Endothelial cell of umbilical vein (primary cell): ENCODE measurements at regions not wholly inside any gene's neighbourhood (a gene's known extent, or its start where the extent isn't known, plus 50 kb on each side); places are given as distances from the start of the nearest gene placed in this dataset.

Experiments
- BruUV-seq: library from RNA; stranded (reverse); fragments of 400-500 nt; replicated peaks from 2 replicates; lab custom pipeline; 2021; lab: Mats Ljungman, UMichigan
- CTCF ChIA-PET: fragments of 300-600, 350-600 bp; sonication (Branson Sonifier 250); formaldehyde crosslinking; loops from one replicate; lab custom pipeline; 2021; ENCODE audit warnings: antibody characterized with exemption, inconsistent platforms; lab: Charles Lee
- POLR2A ChIA-PET: fragments of 300-600, 350-600 bp; sonication (Branson Sonifier 250); formaldehyde crosslinking; loops from one replicate; lab custom pipeline; 2021; ENCODE audit warnings: antibody characterized with exemption, inconsistent platforms; lab: Charles Lee
- DNase-seq: peaks from one replicate; pipeline ENCODE4 v3.0.0-alpha.2; 2011; ENCODE audit warnings: low read depth, low spot score
- FAIRE-seq: peaks from 2 replicates; lab custom pipeline; 2011; peaks lifted over from hg19 to GRCh38; lab: Jason Lieb, UNC
- H2AFZ ChIP-seq: 2 replicates; pipeline ENCODE4 v1.6.0; 2012; ENCODE audit warnings: low read depth, low read length, control low read depth, inconsistent platforms
- H3K27ac ChIP-seq: 2 replicates; pipeline ENCODE4 v1.5.1; 2011; ENCODE audit warnings: low read depth, mild to moderate bottlenecking, control low read depth, low read length, moderate library complexity; ENCODE audit not compliant: insufficient read depth
- H3K27me3 ChIP-seq, 2 experiments: 2 replicates each; pipeline versions ENCODE4 v1.6.0 to v1.6.1; 2011; ENCODE audit warnings: low read length in 2 of 2, mixed read lengths in 1 of 2; ENCODE audit not compliant: control insufficient read depth in 2 of 2, insufficient read depth in 2 of 2
- H3K36me3 ChIP-seq, 2 experiments: 2 replicates in 1 of 2; 3 replicates in 1 of 2; pipeline ENCODE4 v1.5.1; 2011; ENCODE audit warnings: low read length in 2 of 2, mild to moderate bottlenecking in 1 of 2, moderate library complexity in 1 of 2; ENCODE audit not compliant: control insufficient read depth in 2 of 2, insufficient read depth in 2 of 2; ENCODE audit errors: extremely low read depth in 1 of 2
- H3K4me1 ChIP-seq: 3 replicates; pipeline ENCODE4 v1.5.1; 2011; ENCODE audit warnings: mild to moderate bottlenecking, low read length; ENCODE audit not compliant: control insufficient read depth, insufficient read depth; ENCODE audit errors: extremely low read depth
- H3K4me2 ChIP-seq: 2 replicates; pipeline ENCODE4 v1.6.1; 2011; ENCODE audit warnings: low read length, control low read depth, mixed read lengths; ENCODE audit not compliant: insufficient read depth
- H3K4me3 ChIP-seq, 3 experiments: fragments of 200-600 bp in 1 of 3; sonication (generic), shearing (Covaris generic) in 1 of 3; replicated peaks in 1 of 3; 2 replicates each; pipeline ENCODE4 v1.5.1; 2011 to 2016; ENCODE audit warnings: control low read depth in 3 of 3, low read length in 3 of 3, mild to moderate bottlenecking in 2 of 3, inconsistent platforms in 1 of 3, low read depth in 1 of 3, moderate library complexity in 1 of 3; ENCODE audit not compliant: insufficient read depth in 1 of 3
- H3K79me2 ChIP-seq: 2 replicates; pipeline ENCODE4 v1.6.0; 2012; ENCODE audit warnings: low read length, inconsistent platforms; ENCODE audit not compliant: control insufficient read depth, insufficient read depth
- H3K9ac ChIP-seq: replicated peaks from 2 replicates; pipeline ENCODE3; 2011; ENCODE audit warnings: low read length, control low read depth; ENCODE audit not compliant: insufficient read depth; ENCODE audit errors: extremely low read depth
- H3K9me1 ChIP-seq: replicated peaks from 3 replicates; pipeline ENCODE4 v1.6.0; 2011; ENCODE audit warnings: mild to moderate bottlenecking, low read length; ENCODE audit not compliant: control insufficient read depth, insufficient read depth; ENCODE audit errors: extremely low read depth
- H3K9me3 ChIP-seq: replicated peaks from 2 replicates; pipeline ENCODE4 v1.5.1; 2012; ENCODE audit warnings: low read length, inconsistent platforms; ENCODE audit not compliant: control insufficient read depth, insufficient read depth
- H4K20me1 ChIP-seq: replicated peaks from 2 replicates; pipeline ENCODE3; 2011; ENCODE audit warnings: mild to moderate bottlenecking, low read length; ENCODE audit not compliant: control insufficient read depth, insufficient read depth; ENCODE audit errors: extremely low read depth
- EZH2 ChIP-seq: IDR thresholded peaks from 2 replicates; pipeline ENCODE4 v1.6.1; 2012; ENCODE audit warnings: borderline replicate concordance, low read depth, mild to moderate bottlenecking, moderate library complexity, low read length, inconsistent platforms; ENCODE audit not compliant: severe bottlenecking
- FOS ChIP-seq: IDR thresholded peaks from 2 replicates; pipeline ENCODE4 v1.6.1; 2011; ENCODE audit warnings: mild to moderate bottlenecking, low read length, moderate library complexity, borderline replicate concordance; ENCODE audit not compliant: insufficient read depth
- GATA2 ChIP-seq: IDR thresholded peaks from 2 replicates; pipeline ENCODE4 v1.7.0; 2011; ENCODE audit warnings: low read depth, mild to moderate bottlenecking, moderate library complexity, mixed read lengths, low read length; ENCODE audit not compliant: insufficient read length, insufficient read depth
- JUN ChIP-seq: IDR thresholded peaks from 2 replicates; pipeline ENCODE4 v1.6.1; 2011; ENCODE audit warnings: borderline replicate concordance, low read depth; ENCODE audit not compliant: insufficient read length, insufficient read depth
- MYC ChIP-seq: IDR thresholded peaks from one replicate; pipeline ENCODE4 v1.6.1; 2011; ENCODE audit warnings: mild to moderate bottlenecking, low read depth, low read length
- POLR2A ChIP-seq: IDR thresholded peaks from 2 replicates; pipeline ENCODE4 v1.6.1; 2012; ENCODE audit warnings: low read depth, mild to moderate bottlenecking, control low read depth, low read length
- POLR2AphosphoS5 ChIP-seq: IDR thresholded peaks from 2 replicates; pipeline ENCODE4 v1.6.1; 2012; ENCODE audit warnings: low read depth, mild to moderate bottlenecking, control low read depth, low read length, moderate library complexity; ENCODE audit not compliant: insufficient read depth
- dilution Hi-C: fragments of 300-500 bp; cut with MboI; formaldehyde crosslinking; loops from one replicate; pipeline ENCODE4 v1.15.0; 2019; ENCODE audit warnings: low sequenced_read_pairs; ENCODE audit not compliant: extremely low pct_ligation_motif_present
- intact Hi-C: fragments of 100-400 bp; cut with micrococcal nuclease; formaldehyde crosslinking; loops from one replicate; pipeline ENCODE4 v1.10.0; 2022
- TF ChIP-seq, protein P1 (sequence below), 2 donors: IDR thresholded peaks; 1 replicate in 1 of 2; 2 replicates in 1 of 2; pipeline ENCODE4 v1.5.1; 2011; ENCODE audit warnings: low read length in 2 of 2, mild to moderate bottlenecking in 2 of 2, moderate library complexity in 2 of 2, control low read depth in 1 of 2, inconsistent platforms in 1 of 2, low read depth in 1 of 2; ENCODE audit not compliant: insufficient read depth in 1 of 2; ENCODE audit errors: extremely low read depth in 1 of 2
- TF ChIP-seq, protein P2 (sequence below): IDR thresholded peaks from 2 replicates; pipeline ENCODE4 v1.6.1; 2011; ENCODE audit not compliant: insufficient read depth, insufficient read length

DNA sequence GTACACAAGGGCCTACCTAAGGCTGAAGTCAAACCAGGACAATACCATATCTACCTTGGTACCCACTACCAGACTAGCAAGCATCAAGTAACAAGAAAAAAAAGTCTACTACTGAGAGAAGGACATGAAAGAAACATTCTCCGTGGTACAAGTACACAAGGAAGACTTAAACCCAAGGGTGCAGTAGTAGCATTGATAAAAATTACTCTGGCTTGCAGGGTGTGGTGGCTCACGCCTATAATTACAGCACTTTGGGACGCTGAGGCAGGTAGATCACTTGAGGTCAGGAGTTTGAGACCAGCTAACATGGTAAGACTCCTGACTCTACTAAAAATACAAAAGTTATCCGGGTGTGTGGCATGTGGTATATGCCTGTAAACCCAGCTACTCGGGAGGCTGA is 386.5 kb upstream of the PMFBP1 start:
- no peaks in the 10 kb centered on the region for H3K36me3 ChIP-seq
- intact Hi-C loops, result no loop called here
- no peak overlapping the region for H3K4me3 ChIP-seq
- TF ChIP-seq FOS, result no peak
- no peak for TF ChIP-seq POLR2AphosphoS5
- no peak for TF ChIP-seq MYC
- no peak for TF ChIP-seq JUN
- TF ChIP-seq GATA2, result no peak
- no peak for TF ChIP-seq POLR2A
- no peak for TF ChIP-seq EZH2
- TF ChIP-seq, protein P1, sequence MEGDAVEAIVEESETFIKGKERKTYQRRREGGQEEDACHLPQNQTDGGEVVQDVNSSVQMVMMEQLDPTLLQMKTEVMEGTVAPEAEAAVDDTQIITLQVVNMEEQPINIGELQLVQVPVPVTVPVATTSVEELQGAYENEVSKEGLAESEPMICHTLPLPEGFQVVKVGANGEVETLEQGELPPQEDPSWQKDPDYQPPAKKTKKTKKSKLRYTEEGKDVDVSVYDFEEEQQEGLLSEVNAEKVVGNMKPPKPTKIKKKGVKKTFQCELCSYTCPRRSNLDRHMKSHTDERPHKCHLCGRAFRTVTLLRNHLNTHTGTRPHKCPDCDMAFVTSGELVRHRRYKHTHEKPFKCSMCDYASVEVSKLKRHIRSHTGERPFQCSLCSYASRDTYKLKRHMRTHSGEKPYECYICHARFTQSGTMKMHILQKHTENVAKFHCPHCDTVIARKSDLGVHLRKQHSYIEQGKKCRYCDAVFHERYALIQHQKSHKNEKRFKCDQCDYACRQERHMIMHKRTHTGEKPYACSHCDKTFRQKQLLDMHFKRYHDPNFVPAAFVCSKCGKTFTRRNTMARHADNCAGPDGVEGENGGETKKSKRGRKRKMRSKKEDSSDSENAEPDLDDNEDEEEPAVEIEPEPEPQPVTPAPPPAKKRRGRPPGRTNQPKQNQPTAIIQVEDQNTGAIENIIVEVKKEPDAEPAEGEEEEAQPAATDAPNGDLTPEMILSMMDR (IDR thresholded peaks at IDR 0.05; ENCODE audit: extremely low read depth in 1 of 2, insufficient read depth in 1 of 2, low read depth in 1 of 2, low read length in 2 of 2), result no peak
- TF ChIP-seq, protein P2, sequence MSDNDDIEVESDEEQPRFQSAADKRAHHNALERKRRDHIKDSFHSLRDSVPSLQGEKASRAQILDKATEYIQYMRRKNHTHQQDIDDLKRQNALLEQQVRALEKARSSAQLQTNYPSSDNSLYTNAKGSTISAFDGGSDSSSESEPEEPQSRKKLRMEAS, result no peak
- FAIRE-seq (no peak), DNase-seq (no peak)
- H3K9me3 ChIP-seq, result no peaks in the 10 kb centered on the region
- CTCF ChIA-PET, result no interaction called here
- dilution Hi-C loops, result no loop called here
- BruUV-seq, result no TSS peak
- no peaks in the 10 kb centered on the region for H3K27me3 ChIP-seq
- no peaks in the 10 kb centered on the region for H3K4me1 ChIP-seq
- POLR2A ChIA-PET, result no interaction called here
- no peak overlapping the region for H3K9ac ChIP-seq
- no peaks in the 10 kb centered on the region for H3K79me2 ChIP-seq
- no peaks in the 10 kb centered on the region for H3K9me1 ChIP-seq
- H4K20me1 ChIP-seq, result no peaks in the 10 kb centered on the region
- H3K4me2 ChIP-seq, result no peak overlapping the region
- no peak overlapping the region for H2AFZ ChIP-seq
- no peak overlapping the region for H3K27ac ChIP-seq
